ENCODE measurements at regions not wholly inside any gene's neighbourhood (a gene's known extent, or its start where the extent isn't known, plus 50 kb on each side); places are given as distances from the start of the nearest gene placed in this dataset.
"Not testable (repeated sequence)": the region's sequence is repeated elsewhere in the genome, so short reads cannot be mapped to it uniquely, and the experiment has no call there.

GRCh38 chr2:43068631-43069517 lies 157.5 kb downstream of the ZFP36L2 start:
- DNase-seq = no peak

- DNase-seq = no peak
Measured at GRCh38 chr2:43068041-43068533, 158.3 kb downstream of the ZFP36L2 start.

- no peak for DNase-seq
Measured at GRCh38 chr2:43067254-43068040, 159.0 kb downstream of the ZFP36L2 start.

GRCh38 chr2:43066541-43067253 lies 159.7 kb downstream of the ZFP36L2 start:
- DNase-seq = not testable (repeated sequence)

GRCh38 chr2:43065871-43066270 lies 160.5 kb downstream of the ZFP36L2 start:
- no peak for DNase-seq

GRCh38 chr2:43065036-43065435 lies 161.4 kb downstream of the ZFP36L2 start:
- no peak for DNase-seq

GRCh38 chr2:43063096-43063495 lies 163.3 kb downstream of the ZFP36L2 start:
- DNase-seq = not testable (repeated sequence)

GRCh38 chr2:43062058-43062457 lies 164.3 kb downstream of the ZFP36L2 start:
- no peak for DNase-seq

- no peak for DNase-seq
Measured at GRCh38 chr2:43060390-43061016, 165.9 kb downstream of the ZFP36L2 start.

- DNase-seq = peak in 2 of 4 experiments; percentile 4 to 8
Measured at GRCh38 chr2:43059183-43059897, 167.1 kb downstream of the ZFP36L2 start.

GRCh38 chr2:43058726-43059110 lies 167.7 kb downstream of the ZFP36L2 start:
- no peak for DNase-seq

- no peak for DNase-seq
Measured at GRCh38 chr2:43057742-43058725, 168.4 kb downstream of the ZFP36L2 start.

- DNase-seq = no peak
Measured at GRCh38 chr2:43057026-43057741, 169.2 kb downstream of the ZFP36L2 start.

- DNase-seq = no peak
Measured at GRCh38 chr2:43055985-43056384, 170.4 kb downstream of the ZFP36L2 start.

GRCh38 chr2:43055086-43055912 lies 171.1 kb downstream of the ZFP36L2 start:
- DNase-seq = no peak

GRCh38 chr2:43054367-43054766 lies 172.0 kb downstream of the ZFP36L2 start:
- DNase-seq = no peak

- no peak for DNase-seq
Measured at GRCh38 chr2:43052944-43053306, 173.5 kb downstream of the ZFP36L2 start.

GRCh38 chr2:43052204-43052943 lies 174.0 kb downstream of the ZFP36L2 start:
- no peak for DNase-seq
